GM21576 (cell line): ENCODE measurements at regions not wholly inside any gene's neighbourhood (a gene's known extent, or its start where the extent isn't known, plus 50 kb on each side); places are given as distances from the start of the nearest gene placed in this dataset.
"Not testable (repeated sequence)": the region's sequence is repeated elsewhere in the genome, so short reads cannot be mapped to it uniquely, and the experiment has no call there.

Experiments
- ATAC-seq: cut with Tn5 transposase; IDR thresholded peaks from one replicate; pipeline ENCODE4 v1.9.1; 2021; ENCODE audit warnings: mild to moderate bottlenecking, moderate library complexity; ENCODE audit not compliant: unreplicated experiment

GRCh38 chr5:121596882-121597281 lies 254.8 kb upstream of the FTMT start:
- ATAC-seq, result no peak

GRCh38 chr5:121608826-121609225 lies 242.9 kb upstream of the FTMT start:
- no peak for ATAC-seq

GRCh38 chr5:121624035-121624434 lies 227.6 kb upstream of the FTMT start:
- ATAC-seq, result no peak

- ATAC-seq, result no peak
Observed at GRCh38 chr5:121628783-121629182, 222.9 kb upstream of the FTMT start.

- no peak for ATAC-seq
Observed at GRCh38 chr5:121630402-121630801, 221.3 kb upstream of the FTMT start.

- ATAC-seq, result no peak
Observed at GRCh38 chr5:121634946-121635345, 216.7 kb upstream of the FTMT start.

- no peak for ATAC-seq
Observed at GRCh38 chr5:121638126-121638525, 213.6 kb upstream of the FTMT start.

GRCh38 chr5:121640298-121640697 lies 211.4 kb upstream of the FTMT start:
- ATAC-seq, result no peak

- ATAC-seq, result no peak
Observed at GRCh38 chr5:121658221-121658620, 193.5 kb upstream of the FTMT start.

GRCh38 chr5:121660142-121660541 lies 191.5 kb upstream of the FTMT start:
- no peak for ATAC-seq

- not testable (repeated sequence) for ATAC-seq
Observed at GRCh38 chr5:121665542-121665941, 186.1 kb upstream of the FTMT start.

- no peak for ATAC-seq
Observed at GRCh38 chr5:121667292-121667691, 184.4 kb upstream of the FTMT start.

- ATAC-seq, result no peak
Observed at GRCh38 chr5:121668635-121669034, 183.0 kb upstream of the FTMT start.

GRCh38 chr5:121671624-121672023 lies 180.1 kb upstream of the FTMT start:
- ATAC-seq, result no peak

- ATAC-seq, result no peak
Observed at GRCh38 chr5:121675924-121676323, 175.8 kb upstream of the FTMT start.

- ATAC-seq, result no peak
Observed at GRCh38 chr5:121681229-121681855, 170.3 kb upstream of the FTMT start.

GRCh38 chr5:121688126-121688525 lies 163.6 kb upstream of the FTMT start:
- no peak for ATAC-seq

GRCh38 chr5:121688781-121689180 lies 162.9 kb upstream of the FTMT start:
- no peak for ATAC-seq

- no peak for ATAC-seq
Observed at GRCh38 chr5:121691478-121691877, 160.2 kb upstream of the FTMT start.

- ATAC-seq, result no peak
Observed at GRCh38 chr5:121692158-121692557, 159.5 kb upstream of the FTMT start.

GRCh38 chr5:121693864-121694263 lies 157.8 kb upstream of the FTMT start:
- no peak for ATAC-seq

- ATAC-seq, result no peak
Observed at GRCh38 chr5:121695307-121695706, 156.4 kb upstream of the FTMT start.

GRCh38 chr5:121698690-121699089 lies 153.0 kb upstream of the FTMT start:
- ATAC-seq, result no peak
